ENCODE measurements at regions not wholly inside any gene's neighbourhood (a gene's known extent, or its start where the extent isn't known, plus 50 kb on each side); places are given as distances from the start of the nearest gene placed in this dataset.
"Not testable (repeated sequence)": the region's sequence is repeated elsewhere in the genome, so short reads cannot be mapped to it uniquely, and the experiment has no call there.

DNA sequence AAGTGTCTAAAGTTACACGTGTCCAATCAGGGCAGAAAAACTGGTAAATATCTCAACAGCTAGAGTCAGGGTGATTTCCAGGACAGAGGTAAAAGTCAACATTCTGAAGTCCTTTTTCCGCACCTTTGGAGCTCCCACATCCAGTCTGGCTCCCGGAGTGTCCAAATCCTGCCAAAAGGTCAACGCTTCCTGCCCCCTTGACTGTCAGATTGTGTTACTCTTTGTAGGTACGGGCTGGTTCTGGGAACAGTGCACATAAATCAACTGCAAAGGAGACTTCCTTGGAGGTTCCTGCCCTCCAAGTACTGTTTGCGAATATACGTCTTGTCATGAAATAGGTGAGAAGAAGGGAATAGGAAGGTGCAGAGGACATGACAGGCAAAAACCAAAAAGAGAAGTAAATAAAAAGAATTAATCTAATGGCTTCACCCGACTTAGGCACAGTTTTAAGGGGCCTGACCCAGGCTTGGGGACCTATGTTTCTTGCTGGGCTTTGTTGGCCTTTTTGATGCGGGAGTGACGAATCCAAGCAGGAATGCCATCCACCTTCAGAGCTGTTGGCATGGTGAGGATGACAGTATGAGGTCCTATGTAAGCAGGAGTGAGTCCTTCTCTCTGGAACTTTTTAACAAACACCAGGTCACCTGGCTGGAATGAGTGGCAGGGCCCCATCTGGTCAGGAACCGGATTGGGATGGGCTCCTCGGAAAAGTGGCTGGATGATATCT lies 155.4 kb downstream of the TRIM27 start:
- no peak for DNase-seq (ENCODE audit: low read depth in 2 of 2)

DNA sequence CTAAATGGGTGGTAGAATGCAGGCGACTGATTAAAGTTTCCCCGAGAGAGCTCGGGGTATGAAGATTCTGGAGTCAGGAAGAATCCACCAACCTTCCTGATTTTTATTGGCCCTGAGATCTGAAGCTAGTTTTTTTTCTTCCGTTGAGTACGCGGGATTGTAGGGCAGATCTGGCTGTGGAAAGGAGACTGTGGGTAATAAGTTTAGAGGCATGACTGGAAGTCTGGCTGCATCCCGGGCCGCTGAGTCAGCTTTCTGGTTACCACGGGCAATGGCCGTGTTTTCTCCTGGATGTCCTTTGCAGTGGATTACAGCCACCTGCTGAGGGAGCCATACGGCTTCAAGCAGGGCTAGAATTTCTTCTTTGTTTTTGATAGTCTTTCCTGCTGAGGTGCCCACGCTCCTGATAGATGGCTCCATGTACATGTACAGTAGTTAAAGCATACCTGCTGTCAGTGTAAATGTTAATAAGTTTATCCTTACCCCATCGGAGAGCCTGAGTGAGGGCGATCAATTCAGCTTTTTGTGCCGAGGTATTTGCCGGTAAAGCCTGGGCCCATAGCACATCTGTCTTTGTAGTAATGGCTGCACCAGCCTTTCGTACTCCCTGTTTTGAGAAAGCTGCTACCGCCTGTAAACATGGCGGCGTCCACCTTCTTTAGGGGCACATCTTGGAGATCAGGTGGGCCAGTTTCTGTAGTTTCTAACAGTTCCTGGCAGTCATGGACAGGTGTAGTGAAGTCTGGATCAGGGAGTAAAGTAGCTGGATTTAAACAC lies 154.0 kb downstream of the TRIM27 start:
- DNase-seq (ENCODE audit: low read depth in 2 of 2) = no peak

DNA sequence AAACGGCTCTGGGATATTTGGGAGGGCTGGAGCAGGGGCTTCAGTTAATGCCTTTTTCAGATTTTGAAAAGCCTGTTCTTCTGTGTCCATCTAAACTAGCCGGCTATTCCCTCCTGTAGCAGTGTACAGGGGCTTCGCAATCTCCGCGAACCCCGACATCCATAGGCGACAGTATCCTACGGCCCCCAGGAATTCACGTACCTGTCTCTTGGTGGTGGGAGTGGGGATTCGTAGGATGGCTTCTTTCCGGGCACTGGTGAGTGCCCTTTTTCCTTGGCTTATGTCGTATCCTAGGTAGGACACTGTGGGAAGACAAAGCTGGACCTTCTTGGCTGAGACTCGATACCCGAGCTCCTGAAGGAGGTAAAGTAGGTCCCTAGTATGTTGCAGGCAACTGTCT lies 153.1 kb downstream of the TRIM27 start:
- DNase-seq (ENCODE audit: low read depth in 2 of 2) = no peak

DNA sequence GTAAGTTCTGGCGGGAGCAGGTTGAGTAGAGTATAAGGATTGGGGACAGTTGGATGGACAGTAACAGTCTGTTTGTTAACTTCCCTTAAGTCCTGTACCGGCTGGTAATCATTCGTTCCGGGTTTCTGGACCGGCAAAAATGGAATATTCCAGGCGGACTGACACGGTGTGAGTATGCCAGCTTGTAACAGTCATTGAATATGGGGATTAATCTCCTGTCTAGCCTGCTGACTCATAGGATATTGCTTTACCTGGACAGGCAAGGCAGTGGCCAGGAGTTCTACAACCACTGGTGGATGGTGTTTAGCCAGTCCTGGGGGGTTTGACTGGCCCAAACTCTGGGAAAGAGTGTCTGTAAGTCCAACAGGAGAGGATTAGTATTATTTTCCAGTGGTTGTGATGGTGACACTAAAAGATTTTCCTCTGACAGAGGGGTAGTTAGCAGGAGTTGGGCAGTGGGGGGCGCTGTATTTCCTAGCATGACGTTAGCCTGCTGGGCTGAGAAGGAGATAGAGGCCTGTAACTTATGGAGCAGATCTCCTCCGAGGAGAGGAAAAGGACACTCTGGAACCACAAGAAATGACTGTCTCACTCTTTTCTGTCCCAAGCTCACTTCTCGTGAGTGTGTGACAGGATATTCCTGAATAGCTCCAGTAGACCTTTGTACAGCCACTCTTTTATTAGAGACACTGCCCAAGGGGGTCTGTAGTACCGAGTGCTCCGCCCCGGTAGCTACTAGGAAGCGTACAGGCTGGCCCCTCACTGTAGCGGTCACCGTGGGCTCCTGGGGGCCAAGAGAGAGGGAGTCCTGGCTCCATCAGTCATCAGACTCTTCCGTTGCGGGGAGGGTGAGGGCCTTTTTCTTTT lies 152.2 kb downstream of the TRIM27 start:
- no peak for DNase-seq (ENCODE audit: low read depth in 2 of 2)

DNA sequence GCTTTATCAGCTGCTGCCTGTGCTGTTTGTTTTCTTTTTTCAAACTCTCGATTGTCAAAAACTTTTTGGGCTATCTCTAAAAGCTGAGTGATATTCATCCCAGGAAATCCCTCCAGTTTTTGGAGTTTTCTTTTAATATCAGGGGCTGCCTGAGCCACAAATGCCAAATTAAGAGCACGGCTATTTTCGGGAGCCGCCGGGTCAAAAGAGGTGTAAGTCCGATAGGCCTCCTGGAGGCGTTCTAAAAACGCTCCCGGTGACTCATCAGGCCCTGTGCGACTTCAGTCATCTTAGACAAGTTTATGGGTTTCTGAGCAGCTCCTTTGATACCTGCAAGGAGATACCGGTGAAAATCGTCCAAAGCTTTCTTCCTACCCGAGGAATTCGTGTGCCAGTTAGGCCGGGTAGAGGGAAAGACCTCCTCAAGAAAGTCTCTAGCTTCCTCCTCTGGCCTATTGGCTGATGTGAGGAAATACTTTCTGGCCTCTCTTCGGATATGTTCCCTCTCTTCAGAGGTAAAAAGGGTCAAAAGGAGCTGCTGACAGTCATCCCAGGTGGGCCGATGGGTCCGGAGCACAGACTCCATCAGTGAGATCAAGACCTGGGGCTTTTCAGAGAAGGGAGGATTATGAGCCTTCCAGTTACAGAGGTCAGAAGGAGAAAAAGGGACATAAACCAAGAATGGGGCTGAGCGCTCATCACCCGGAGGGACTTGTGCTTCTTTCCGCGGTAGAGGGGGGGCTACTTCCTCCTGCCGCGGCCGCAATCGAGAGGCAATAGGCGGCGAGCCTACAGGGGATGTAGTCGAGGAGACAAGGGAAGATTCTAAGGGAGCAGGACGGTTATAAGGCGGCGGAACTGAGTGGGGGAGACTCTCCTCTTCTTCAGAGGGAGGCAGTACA lies 151.1 kb downstream of the TRIM27 start:
- DNase-seq (ENCODE audit: low read depth in 2 of 2) = no peak

DNA sequence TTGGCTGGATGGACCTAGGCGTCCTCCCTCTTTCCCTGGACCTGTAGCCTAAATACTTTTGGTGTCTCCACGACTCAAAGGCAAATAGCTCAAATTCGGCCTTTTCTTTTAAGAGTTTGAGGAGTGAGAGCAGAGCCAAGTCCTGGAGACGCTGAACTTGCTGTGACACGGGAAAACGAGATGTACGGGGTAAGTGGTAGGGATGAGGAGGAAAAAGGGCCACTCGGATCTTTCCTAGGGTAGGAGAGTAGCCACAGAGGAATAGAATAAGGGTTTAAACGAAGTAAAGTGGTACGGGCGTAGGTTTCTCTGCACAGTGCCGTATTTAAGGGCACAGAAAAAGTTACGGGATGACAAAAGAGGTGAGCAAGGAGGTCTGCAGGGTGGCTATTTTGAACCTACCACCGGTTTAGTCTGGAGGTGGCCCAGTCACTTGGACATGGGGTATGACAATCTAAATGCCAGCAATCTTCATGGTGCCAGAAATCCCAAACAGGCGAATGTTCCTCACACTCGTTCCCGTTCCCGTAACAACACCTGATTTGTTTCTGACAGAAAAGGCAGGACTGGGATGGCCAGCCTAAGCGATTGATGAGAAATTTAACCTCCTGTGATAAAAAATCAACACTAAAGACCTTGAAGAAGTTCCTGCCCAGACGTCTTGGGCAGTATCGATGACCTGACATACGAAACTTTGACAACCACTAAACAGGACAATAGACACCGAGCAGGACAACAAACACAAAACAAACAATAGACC lies 149.3 kb downstream of the TRIM27 start:
- no peak for DNase-seq (ENCODE audit: low read depth in 2 of 2)

DNA sequence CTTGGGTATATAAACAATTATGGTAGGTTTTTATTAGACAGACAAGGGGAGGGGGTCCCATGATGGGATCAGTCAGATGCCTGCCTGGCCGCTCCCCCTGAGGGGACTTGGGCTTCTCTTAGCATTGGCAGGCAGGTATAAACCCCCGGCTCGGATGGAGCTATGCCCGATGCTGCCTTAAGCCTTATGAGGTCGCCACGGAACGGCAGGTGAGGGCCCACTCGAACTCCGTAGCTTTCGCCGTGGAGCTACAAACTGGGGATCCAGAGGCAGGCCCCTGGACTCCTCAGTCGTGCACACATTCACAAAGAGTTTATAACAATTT lies 148.8 kb downstream of the TRIM27 start:
- DNase-seq (ENCODE audit: low read depth in 2 of 2) = no peak

DNA sequence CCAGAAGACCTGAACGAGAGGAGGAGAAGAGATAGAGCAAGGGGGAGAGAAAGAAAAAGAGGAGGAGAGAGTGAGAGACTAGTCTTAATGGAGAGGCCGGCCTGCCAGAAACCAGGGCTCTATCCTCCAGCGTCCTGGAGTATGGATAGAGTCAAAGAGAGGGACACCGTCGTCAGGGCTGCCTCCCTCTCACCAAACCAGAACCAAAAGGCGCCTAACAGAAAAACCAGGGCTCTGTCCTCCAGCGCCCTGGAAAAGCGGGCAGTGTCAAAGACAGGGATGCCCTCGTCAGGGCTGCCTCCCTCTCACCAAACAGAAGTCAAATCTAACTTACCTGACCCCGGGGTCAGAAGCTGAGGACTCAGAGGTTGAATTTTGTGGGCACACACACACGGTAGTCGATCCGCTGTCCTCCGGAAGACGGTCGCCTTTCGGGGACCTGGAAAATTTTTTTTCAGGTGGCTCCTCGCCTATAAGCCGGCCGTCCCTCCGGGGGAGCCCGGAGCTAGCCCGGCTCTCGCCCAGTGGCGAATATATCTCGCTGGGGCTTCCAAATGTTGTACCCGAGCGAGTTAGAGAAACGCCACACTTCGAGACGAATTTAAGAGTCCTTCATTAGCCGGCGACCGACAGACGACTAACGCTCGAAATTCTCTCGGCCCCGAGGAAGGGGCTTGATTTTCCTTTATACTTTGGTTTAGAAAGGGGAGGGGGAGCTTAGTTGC lies 148.2 kb downstream of the TRIM27 start:
- no peak for DNase-seq (ENCODE audit: low read depth in 2 of 2)

DNA sequence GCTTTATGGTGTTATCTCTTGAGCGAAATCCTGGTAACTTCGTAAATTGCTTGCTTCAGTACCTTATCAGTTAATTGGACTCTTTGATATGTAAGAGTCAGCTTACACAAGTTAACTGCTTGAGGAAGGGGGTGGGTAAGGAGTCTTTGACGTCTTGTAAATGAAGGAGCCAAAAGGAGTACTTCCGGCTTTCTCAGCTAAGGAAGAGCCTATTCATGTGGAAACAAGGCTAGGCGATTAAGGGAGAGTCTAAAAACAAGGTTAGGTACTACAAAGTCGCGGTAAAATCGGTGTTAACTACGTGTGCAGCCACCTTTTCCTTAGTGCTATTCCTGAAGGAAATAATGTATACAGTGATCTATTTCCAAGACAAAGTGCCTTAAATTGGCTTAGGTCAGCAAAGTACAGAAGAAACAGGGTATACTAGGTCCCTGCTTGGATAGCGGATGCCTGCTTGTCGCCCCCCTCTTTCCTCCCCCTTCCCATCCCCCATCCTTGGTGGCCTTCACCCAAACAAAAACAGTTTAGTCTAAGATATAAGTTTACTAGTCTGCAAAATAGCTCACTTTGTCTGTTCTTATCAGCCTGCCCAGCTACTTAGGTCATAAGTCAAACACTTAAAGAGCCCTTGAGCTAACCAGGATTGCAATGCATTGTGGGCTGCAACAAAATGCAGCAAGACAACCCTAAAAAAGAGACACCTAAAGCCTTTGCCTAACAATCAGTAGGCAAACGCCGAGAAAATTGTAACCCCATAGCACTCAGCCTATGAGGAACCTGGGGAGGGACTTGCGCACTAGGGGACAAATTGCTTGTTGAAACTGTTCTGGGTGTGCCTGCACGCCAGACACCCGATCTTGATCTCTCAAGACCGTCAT lies 147.3 kb downstream of the TRIM27 start:
- no peak for DNase-seq (ENCODE audit: low read depth in 2 of 2)

DNA sequence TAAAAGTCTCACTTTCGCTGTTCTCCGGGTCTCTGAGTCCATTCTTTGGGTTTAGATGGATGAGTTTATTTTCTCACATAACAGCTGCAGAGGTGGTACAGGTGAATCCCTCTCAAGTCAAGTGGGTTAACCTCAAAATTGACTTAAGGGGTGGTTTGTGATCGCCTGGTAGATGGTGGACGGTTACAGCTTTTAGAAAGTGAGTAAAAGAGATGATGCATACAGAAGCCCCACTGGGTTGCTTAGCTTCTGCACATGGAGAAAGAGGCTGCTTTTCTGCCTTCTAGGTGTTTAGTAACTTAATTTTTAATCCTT lies 146.7 kb downstream of the TRIM27 start:
- DNase-seq (ENCODE audit: low read depth in 2 of 2) = no peak

DNA sequence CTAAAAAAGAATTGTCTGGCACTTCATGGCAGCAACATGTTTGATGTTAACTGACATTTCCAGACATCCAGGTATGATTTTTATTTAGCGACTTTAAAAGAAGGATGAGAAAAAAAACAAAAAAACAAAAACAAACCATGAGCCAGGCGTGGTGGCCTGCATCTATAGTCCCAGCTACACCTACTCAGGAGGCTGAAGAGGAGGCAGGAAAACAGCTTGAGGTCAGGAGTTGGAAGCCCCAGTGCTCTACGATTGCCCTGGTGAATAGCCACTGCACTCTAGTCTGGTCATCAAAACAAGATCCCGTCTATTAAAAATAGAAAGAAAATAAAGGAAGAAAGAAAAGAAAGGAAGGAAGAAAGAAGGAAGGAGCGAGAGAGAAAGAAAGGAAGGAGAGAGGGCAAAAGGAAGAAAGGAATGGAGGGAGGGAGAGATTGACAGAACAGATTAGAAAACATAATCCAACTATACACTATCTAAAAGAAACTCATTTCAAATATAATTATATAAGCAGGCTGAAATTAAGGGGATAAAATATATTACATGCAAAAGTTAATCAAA lies 141.6 kb downstream of the TRIM27 start:
- DNase-seq (ENCODE audit: low read depth in 2 of 2) = no peak

DNA sequence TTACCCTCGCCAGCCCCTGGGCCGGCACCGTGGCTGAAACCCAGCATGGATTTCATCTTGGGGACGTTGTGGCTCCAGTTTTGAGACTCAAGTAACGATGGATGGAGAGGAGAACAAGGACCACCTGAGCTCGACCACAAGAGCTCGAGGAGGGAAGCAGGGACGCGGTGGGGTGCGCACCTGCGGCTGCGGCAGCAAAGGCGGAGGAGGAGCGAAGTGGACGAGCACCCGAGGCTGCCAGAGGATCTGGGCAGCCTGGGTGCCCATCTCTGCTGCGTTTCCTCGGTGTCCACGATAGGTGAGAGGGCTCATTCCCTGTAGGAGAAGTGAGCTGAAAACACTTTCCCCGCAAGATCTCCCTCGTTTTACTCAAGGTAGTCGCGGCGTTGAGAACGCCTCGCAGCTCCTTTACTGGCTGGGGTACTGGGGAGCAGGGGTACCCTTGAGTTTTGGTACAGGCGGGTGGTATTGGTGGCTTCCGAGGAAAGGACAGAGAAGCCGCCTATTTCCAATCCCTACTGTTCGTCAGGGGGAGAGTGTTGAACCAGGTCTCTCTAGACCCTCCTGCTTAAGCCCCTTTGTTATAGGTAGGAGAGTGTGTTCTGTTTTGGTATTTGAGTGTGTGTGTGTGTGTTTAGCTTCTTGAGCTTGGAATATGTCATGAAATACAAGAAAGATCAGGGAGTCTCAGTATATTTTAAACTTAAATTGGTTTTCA lies 137.7 kb downstream of the TRIM27 start:
- DNase-seq (ENCODE audit: low read depth in 2 of 2) = no peak

DNA sequence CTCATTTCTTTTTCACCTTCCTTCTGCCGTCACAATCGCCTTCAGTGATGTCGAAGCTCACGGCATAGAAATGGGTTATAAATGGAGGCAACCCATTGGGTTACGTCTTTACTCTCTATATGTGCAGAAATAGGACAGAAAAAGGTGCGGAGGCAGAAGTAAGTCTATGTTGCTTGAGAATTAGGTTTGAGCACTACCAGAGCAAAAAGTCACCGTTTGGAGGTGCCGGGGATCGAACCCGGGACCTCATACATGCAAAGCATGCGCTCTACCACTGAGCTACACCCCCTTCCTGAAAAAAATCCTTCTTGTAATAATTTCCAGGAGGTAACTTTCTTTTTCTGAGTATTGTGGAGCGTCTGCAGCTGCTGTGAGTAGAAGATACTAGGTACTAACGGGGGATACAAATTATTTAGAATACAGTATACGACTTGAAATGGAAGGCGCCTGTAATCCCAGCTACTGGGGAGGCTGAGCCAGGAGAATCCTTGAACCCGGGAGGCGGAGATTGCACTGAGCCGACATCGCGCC lies 134.2 kb downstream of the TRIM27 start:
- no peak for DNase-seq (ENCODE audit: low read depth in 2 of 2)

DNA sequence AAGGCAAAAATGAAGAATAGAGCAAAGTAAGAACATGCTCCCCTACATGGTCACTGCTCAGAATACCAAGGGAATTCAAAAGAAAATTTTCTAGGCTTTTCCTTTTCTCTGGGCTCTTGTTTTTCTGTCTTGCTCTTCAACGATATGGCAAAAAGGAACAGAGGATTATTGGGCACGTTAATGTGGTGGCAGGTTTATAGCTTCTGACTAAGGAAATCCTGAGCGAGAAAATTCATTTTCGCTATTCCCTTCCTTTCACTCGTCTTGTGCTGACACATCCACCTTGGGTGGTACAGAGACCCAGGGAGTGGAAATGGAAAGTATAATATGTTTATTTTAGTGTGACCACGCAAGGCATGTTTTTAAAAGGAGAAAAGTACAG lies 132.8 kb downstream of the TRIM27 start:
- no peak for DNase-seq (ENCODE audit: low read depth in 2 of 2)

DNA sequence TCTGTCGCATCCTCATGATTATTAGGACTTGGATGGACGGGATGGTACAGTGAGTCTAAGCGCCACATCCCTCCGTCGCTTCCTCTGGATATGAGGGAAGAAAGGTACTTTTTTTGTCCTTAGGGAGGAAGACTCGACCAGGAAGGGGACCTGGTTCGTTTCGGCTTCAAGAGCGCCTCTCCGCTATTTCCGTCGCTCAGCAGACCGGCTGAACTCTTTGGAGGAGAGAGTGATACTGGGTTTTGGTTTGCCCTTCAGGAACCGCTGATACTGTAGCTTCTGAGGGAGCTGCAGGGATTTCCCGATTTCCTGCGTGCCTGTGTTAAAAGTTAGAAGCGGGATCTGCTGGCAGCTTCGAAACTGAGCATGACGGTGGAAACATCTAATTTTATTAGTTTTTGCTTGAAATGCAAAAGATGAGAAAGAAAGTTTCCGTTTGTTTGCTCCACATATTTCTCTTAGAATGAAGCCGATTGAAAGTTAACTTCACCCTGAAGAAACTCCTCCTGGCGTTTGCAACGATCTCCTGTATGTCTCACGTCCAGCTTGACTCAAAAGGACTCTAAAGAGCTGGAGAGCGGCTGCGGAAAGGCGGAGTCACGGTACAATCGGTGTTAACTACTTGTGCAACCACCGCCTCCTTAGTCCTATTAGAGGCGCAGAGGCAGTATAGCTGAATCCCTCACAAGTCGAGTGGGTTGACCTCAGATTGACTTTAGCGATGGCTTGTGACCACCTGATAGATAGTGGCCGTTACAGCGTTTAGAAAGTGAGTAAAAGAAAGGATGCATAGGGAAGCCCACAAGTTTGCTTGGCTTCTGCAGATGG lies 129.4 kb downstream of the TRIM27 start:
- no peak for DNase-seq (ENCODE audit: low read depth in 2 of 2)

DNA sequence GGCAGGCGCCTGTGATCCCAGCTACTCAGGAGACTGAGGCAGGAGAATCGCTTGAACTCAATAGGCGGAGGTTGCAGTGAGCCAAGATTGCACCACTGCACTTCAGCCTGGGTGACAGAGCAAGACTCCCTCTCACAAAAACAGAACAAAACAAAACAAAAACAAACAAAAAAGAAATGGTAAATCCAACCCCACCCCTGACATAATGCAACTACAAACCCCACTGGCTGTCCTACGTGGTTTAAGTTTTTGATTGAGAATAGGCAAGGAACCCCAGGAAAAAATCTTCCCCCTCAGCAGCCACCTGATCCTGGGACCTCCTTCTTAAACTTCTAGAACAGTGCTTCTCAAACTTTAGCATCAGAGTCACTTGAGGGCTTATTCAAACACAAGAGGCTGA lies 123.1 kb downstream of the TRIM27 start:
- not testable (repeated sequence) for DNase-seq (ENCODE audit: low read depth in 2 of 2)
